Mucosa of descending colon (tissue), 3 donors: ENCODE measurements at regions not wholly inside any gene's neighbourhood (a gene's known extent, or its start where the extent isn't known, plus 50 kb on each side); places are given as distances from the start of the nearest gene placed in this dataset.

ENCODE experiments used
- ATAC-seq: fragments of 200-7000 bp; cut with Tn5 transposase; one replicate; pipeline ENCODE4 v1.9.1; 2020; ENCODE audit warnings: mild to moderate bottlenecking, moderate library complexity
- DNase-seq, 3 donors: peaks; one replicate each; pipeline ENCODE4 v3.0.0-alpha.2; 2020
- H3K36me3 ChIP-seq: fragments of 200-600 bp; one replicate; pipeline ENCODE4 v1.8.0; 2021; ENCODE audit warnings: low read depth, mild to moderate bottlenecking
- H3K4me1 ChIP-seq: fragments of 200-600 bp; one replicate; pipeline ENCODE4 v1.8.0; 2021; ENCODE audit warnings: low read depth, mild to moderate bottlenecking
- H3K4me3 ChIP-seq: fragments of 200-600 bp; one replicate; pipeline ENCODE4 v1.8.0; 2021; ENCODE audit warnings: mild to moderate bottlenecking
- H3K9me3 ChIP-seq: fragments of 200-600 bp; one replicate; pipeline ENCODE4 v1.8.0; 2021; ENCODE audit warnings: mild to moderate bottlenecking
- intact Hi-C, 2 donors: fragments of 100-400 bp; cut with DNase I in 1 of 2; cut with micrococcal nuclease in 1 of 2; formaldehyde crosslinking; loops; one replicate each; pipeline versions ENCODE4 v1.11.0 to v1.11.1; 2022; cut with DNase I, micrococcal nuclease
- TF ChIP-seq, protein P1 (sequence below): fragments of 200-600 bp; IDR thresholded peaks from one replicate; pipeline ENCODE4 v1.8.0; 2022; ENCODE audit warnings: antibody characterized with exemption, mild to moderate bottlenecking
- donor health status: DM: no; HTN: no; CAD: no; lungs with moderate emphysema.
- donor health status: DM: no; HTN: no; CAD: no.
- donor health status: DM: no; HTN: yes; CAD: no.

DNA sequence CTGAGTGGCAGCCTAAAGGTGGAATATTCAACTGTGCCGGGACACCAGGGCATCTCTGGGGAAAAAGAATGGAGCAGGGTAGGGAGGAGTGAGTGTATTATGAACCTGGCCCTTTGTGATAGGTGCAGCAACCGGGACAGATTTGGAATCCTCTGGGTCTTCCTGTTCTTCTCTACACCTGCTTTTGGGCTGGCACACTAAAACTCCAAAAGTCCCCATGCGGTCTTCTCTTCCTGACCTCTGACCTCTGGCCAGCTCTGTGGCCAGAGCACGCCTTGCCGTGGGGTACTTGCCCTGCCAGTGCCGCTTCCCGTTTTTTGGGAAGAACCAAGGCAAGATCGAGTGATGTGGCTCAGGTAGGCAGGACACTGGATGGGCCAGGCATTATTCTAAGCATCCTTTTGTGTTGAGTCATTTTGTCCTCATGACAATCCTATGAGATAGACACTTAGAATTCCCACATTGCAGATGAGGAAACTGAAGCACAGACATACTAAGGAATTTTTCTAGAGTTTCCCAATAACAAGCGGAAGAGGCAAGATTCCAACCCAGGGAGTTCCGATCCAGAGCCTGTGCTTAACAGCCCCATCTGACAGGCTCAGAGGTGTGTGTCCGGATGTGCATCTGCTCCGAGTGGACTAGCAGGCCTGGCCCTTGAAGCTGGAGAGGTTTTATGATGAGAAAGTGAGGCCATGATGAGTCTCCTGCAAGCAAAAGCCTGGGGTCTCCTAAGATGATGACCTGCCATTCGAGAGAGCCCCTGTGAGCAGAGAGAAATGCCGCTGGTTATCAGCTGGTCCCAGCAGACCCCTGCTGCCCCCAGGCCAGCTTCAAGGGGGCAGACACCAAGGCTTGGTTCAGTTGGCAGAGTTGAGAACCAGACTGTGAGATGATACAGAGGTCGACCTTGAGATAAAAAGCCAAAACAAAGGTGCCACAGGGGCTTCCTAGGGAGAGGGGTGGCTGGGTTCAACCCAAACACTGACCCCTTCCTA is 67.9 kb upstream of the ESRRB start:
- no peaks in the 10 kb centered on the region for H3K36me3 ChIP-seq
- intact Hi-C loops = no loop called here

GRCh38 chr14:76309572-76310162 is 66.3 kb upstream of the ESRRB start:
- H3K4me3 ChIP-seq = no peak overlapping the region
- no peaks in the 10 kb centered on the region for H3K36me3 ChIP-seq
- DNase-seq = no peak
- H3K4me1 ChIP-seq = no peaks in the 10 kb centered on the region
- H3K9me3 ChIP-seq = no peaks in the 10 kb centered on the region
- TF ChIP-seq, protein P1, sequence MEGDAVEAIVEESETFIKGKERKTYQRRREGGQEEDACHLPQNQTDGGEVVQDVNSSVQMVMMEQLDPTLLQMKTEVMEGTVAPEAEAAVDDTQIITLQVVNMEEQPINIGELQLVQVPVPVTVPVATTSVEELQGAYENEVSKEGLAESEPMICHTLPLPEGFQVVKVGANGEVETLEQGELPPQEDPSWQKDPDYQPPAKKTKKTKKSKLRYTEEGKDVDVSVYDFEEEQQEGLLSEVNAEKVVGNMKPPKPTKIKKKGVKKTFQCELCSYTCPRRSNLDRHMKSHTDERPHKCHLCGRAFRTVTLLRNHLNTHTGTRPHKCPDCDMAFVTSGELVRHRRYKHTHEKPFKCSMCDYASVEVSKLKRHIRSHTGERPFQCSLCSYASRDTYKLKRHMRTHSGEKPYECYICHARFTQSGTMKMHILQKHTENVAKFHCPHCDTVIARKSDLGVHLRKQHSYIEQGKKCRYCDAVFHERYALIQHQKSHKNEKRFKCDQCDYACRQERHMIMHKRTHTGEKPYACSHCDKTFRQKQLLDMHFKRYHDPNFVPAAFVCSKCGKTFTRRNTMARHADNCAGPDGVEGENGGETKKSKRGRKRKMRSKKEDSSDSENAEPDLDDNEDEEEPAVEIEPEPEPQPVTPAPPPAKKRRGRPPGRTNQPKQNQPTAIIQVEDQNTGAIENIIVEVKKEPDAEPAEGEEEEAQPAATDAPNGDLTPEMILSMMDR = no peak
- ATAC-seq = no peak
- intact Hi-C loops = no loop called here

More for the DNA sequence above, 67.9 kb upstream of the ESRRB start:
- no peak for ATAC-seq
- DNase-seq = no peak
- no peaks in the 10 kb centered on the region for H3K4me1 ChIP-seq
- no peak overlapping the region for H3K4me3 ChIP-seq
- TF ChIP-seq, protein P1 = no peak
- H3K9me3 ChIP-seq = no peaks in the 10 kb centered on the region

- TF ChIP-seq, protein P1 = no peak
- no peak for ATAC-seq
- no peaks in the 10 kb centered on the region for H3K4me1 ChIP-seq
- no peaks in the 10 kb centered on the region for H3K9me3 ChIP-seq
- DNase-seq = no peak
- intact Hi-C loops = no loop called here
- H3K36me3 ChIP-seq = no peaks in the 10 kb centered on the region
- H3K4me3 ChIP-seq = no peak overlapping the region
These were observed 64.7 kb upstream of the ESRRB start for GRCh38 chr14:76311079-76311758.

- ATAC-seq (no peak), DNase-seq (no peak)
These were observed 63.1 kb upstream of the ESRRB start for GRCh38 chr14:76312821-76313220.

DNA sequence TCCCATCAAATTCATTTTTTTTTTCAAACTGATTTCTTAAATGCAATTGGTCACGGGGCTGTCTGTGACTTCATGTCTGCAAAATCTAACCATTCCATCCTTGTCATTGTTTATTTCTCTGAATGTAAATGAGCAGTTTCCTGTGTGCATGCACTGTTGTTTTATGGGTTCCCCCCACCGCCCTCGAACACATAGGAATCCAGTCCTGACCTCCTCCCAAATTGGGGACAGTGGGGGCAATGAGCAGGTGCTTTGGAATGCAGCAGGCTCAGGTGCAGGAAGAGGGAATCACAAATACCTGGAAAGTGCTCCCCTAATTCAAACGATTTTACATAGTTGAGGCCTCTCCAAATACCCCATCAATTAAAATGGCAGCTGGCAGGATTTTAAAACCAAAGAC is 62.6 kb upstream of the ESRRB start:
- H3K4me1 ChIP-seq = no peaks in the 10 kb centered on the region
- H3K9me3 ChIP-seq = no peaks in the 10 kb centered on the region
- intact Hi-C loops = no loop called here
- TF ChIP-seq, protein P1 = no peak
- ATAC-seq = no peak
- no peak for DNase-seq
- H3K36me3 ChIP-seq = no peaks in the 10 kb centered on the region
- H3K4me3 ChIP-seq = no peak overlapping the region

More at GRCh38 chr14:76312821-76313220, 63.1 kb upstream of the ESRRB start:
- Histone ChIP-seq H3K4me3 (no peak overlapping the region), H3K36me3 (no peaks in the 10 kb centered on the region), H3K9me3 (no peaks in the 10 kb centered on the region), H3K4me1 (no peaks in the 10 kb centered on the region)
- intact Hi-C loops = no loop called here
- TF ChIP-seq, protein P1 = no peak
